NOMO-1 treated with dmso at 0.1 percent for 144 hours (cell line): ENCODE measurements at regions not wholly inside any gene's neighbourhood (a gene's known extent, or its start where the extent isn't known, plus 50 kb on each side); places are given as distances from the start of the nearest gene placed in this dataset.
"Not testable (repeated sequence)": the region's sequence is repeated elsewhere in the genome, so short reads cannot be mapped to it uniquely, and the experiment has no call there.

Experiments
- DNase-seq: peaks from one replicate; lab custom pipeline; 2025; ENCODE audit not compliant: unreplicated experiment; lab: John Stamatoyannopoulos, UW

DNA sequence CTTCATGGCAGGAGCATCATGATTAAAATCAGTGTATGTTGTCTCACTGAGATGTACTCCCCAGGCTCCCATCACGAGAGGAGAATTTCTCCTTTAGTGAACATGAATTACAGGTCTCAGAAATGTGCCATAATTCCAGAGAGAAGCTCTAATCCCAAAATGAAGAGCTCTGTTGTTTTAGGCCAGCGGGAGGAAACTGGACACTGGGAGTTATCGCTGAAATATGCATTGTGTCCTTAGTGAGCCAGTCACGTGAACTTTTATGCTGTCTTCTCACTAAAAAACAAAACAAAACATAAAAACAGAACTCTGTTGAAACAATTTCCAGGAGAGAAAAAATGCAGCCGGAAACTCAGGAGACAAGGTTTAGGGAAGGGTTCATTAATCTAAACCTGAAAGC is 315.7 kb upstream of the NT5E start:
- no peak for DNase-seq

DNA sequence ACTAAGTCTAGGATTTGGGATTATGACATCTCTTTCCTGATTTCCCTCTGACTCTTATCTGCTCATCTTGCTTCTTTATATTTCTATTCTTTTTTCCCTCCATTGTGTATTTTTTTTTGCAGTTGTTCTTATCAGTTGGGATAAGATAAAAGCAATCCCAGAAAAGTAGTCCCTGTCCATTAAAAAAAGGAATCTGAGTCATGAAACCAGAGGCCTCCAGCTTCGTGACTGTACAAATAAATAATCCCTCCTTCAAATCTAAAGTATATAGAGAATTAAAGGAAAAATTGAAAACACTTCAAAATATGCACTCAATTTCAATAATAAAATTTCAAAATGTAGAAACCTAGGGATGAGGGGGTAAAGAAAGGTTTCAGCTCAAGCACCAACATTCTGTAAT is 317.8 kb upstream of the NT5E start:
- DNase-seq = no peak

DNA sequence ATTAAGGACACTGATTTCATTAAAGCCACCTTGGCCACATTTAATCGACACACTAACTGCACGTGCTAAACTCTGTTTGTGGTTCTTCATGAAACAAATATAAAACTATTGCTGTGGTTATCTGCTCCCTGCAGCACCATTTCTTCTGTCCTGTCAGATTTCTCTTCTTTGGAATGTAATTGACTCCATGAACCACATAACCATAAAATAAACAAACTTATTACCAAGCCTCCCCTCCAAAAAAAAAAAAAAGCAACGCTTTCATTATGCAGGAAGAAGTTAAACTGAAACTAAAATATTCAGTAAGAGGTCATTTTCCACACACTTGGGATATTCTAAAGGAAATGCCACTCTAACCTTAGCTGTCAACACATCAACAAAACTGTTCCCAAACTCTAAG is 319.1 kb upstream of the NT5E start:
- no peak for DNase-seq

GRCh38 chr6:85129881-85130280 is 320.0 kb upstream of the NT5E start:
- DNase-seq = no peak

- no peak for DNase-seq
These were observed 321.1 kb upstream of the NT5E start for GRCh38 chr6:85128781-85129180.

DNA sequence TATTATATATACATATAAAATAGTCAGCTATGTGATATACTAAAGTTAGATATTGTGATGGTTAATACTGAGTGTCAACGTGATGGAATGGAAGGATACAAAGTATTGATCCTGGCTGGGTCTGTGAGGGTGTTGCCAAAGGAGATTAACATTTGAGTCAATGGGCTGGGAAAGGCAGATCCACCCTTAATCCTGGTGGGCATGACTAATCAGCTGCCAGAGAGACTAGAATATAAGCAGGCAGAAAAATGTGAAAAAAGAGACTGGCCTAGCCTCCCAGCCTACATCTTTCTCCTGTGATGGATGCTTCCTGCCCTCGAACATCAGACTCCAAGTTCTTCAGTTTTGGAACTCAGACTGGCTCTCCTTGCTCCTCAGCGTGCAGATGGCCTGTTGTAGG is 321.6 kb upstream of the NT5E start:
- not testable (repeated sequence) for DNase-seq

DNA sequence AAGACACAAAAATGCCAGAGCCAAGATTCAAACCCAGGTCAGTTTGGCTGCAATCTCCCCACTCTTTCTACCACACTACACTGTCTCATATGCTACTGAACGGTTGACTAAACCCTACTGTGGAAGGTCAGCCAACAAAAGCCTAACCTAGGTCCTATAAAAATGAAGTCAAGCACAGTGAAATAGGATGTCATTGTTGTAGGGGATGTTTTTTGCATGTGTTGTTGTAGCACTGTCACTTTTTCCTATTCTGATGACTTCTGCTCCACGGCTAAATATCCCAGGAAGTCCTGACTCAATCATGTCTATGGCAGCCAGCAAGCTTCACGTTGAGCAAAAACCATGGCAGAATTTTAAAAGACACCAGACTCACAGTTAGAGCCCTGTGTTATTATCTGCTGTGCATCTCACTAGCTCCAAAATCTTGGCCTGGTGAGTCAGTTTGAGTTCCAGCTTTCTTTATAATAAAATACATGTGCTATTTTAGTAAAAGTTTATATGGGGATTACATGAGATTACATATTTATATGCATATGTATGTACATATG is 322.1 kb upstream of the NT5E start:
- DNase-seq = no peak

DNA sequence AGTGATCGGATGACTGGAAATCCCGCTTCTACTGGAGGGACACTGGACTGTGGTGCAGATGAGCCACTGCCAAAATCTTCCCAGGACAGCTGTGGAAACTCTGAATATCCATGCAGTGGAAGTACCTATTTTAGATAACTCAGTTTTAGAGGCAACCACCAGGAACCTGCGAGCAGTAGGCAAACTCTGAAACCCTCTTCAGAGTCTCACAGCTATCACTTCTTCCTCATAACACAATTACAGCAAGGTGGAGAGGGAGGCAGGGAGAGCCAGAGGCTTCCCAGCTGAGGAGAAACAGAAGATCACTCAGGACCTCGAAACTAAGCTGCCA is 322.8 kb upstream of the NT5E start:
- no peak for DNase-seq

GRCh38 chr6:85126485-85127167 is 323.3 kb upstream of the NT5E start:
- DNase-seq = no peak

DNA sequence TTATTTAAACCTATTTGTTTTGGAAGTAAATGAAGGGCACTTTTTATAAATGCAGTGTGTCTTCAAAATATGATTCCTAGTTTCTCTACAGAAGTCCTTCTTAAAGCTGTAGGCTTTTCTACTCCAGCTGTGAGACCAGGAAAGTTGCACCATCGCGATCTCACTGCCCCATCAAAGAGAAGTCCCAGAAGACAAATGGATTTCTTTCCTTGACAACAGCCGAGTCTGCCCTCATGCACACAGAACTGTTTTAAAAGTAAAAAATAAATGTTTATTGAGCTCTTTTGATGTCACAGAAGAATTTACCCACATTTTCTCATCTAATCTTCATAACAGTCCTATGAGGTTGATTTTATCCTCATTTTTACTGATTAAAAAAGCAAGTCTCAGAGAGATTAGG is 324.4 kb upstream of the NT5E start:
- DNase-seq = no peak

- DNase-seq = no peak
These were observed 325.2 kb upstream of the NT5E start for GRCh38 chr6:85124472-85125354.

GRCh38 chr6:85121158-85121557 is 328.7 kb upstream of the NT5E start:
- no peak for DNase-seq

DNA sequence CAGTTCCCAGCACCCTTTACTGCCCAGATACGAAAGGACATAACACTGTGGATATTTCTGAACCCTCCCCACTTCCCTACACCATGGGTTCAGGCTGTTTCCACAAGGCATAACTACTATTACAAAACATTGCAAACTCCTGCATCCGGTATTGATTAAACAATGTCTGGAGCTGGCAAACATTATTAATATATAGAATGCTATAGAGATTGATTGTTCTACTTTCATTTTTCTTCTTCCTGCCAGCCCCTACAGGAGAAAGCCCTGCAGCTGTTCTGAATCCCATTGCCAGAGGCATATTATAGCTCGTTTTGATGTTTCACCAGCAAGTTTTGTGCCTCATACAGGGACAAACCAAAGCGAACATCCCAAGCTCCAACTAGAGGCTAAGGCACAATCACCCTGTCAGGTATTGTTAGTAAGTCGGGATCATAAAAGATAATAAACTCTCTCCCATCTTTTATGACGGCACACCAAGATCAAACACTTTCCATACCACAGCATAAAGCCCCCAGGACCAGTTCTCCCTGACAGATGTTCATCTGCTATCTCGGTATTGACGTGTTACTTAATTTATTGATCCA is 331.1 kb upstream of the NT5E start:
- no peak for DNase-seq

GRCh38 chr6:85118233-85118632 is 331.6 kb upstream of the NT5E start:
- DNase-seq = no peak

GRCh38 chr6:85116475-85116874 is 333.4 kb upstream of the NT5E start:
- DNase-seq = no peak

GRCh38 chr6:85115876-85116275 is 334.0 kb upstream of the NT5E start:
- no peak for DNase-seq

DNA sequence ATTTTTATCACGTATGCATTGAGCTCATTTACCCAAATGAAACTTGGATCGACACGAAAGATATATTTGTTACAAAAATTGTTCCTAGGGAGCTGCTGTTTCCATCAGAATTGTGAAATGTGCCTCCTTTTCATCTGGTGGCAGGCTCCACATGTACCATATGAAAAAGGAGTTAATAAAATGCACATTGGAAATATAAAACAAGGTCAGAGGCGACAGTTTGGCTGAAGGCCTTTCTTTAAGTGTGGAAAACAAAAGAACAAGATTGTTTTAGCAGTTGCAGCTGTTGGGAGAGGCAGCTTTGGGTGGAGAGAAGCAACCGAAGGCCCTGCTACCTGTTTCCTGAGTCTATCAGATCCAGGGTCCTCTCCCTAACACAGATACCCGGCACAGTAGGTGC is 334.5 kb upstream of the NT5E start:
- DNase-seq = no peak

- DNase-seq = no peak
These were observed 335.3 kb upstream of the NT5E start for GRCh38 chr6:85114581-85114935.

DNA sequence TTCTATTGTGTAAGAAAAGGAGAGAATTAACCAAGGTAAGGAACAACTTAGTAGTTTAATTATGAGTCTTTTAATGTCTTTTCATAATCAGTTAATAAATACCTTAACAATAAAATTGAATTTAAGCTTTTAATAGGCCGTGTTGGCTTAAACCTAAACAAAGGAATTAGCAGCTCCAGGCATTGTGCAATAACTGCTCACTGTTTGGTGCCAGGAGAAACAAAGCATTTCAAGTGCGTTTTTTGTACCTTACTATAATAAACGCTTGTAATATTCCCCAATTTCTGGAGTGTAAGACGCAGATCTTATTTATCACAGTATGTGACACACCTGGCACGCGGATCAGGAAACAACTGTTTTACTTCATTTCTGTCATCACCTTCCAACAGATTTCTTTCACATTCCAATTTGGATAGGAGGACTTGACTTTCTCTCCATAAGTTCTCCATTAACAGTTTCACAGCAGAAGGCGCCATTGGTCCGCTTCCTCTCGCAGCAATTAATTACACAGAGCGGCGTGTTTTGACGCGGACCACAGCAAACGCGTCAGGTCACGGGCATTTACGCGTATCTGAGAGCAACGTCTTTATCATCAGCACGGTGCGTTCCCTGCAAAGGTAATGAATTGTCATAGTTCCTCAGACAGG is 335.8 kb upstream of the NT5E start:
- no peak for DNase-seq

DNA sequence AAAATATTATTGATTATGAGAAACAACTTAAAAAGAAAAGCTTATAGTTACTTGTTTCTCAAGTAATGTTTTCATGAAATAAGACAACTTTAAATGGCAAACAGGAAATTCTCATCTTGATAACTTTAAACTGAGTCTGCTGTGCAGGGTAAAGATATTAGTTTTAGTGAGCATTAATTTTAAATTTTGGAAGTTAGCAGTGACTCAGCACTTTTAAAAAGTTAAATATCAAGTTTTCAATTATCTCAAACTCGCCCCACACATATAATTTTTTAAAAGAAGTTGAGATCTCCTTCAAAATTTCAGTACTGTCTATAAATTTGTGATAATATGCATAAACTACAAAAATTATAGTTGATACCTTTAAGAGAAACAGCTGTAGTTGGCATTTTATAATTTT is 337.3 kb upstream of the NT5E start:
- no peak for DNase-seq

GRCh38 chr6:85111481-85112011 is 338.3 kb upstream of the NT5E start:
- DNase-seq = no peak
